ENCODE measurements at regions not wholly inside any gene's neighbourhood (a gene's known extent, or its start where the extent isn't known, plus 50 kb on each side); places are given as distances from the start of the nearest gene placed in this dataset.

DNA sequence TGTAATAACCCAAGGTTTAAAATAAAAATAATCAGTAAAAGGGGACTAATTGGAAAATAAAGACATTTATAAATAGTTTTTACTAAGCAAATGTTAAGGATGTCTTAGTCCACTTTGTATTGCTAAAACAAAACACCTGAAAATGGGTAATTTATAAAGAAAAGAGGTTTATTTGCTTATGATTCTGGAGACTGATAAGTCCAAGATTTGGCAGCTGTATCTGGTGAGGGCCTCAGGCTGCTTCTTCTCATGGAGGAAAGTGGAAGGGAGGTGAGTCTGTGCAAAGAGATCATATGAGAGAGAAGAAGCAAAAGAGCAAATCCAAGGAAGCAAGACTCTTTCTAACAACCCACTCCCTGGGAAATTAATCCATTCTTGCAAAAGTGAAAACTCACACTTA lies 299.5 kb downstream of the DSC3 start:
- Histone ChIP-seq H3K4me3 (replicated peaks; ENCODE audit: low read depth, low read length) (no peak overlapping the region), H3K36me3 (ENCODE audit: control insufficient read depth, insufficient read depth, low read length) (no peaks in the 10 kb centered on the region), H3K27me3 (replicated peaks; ENCODE audit: control insufficient read depth, insufficient read depth, low read length) (no peaks in the 10 kb centered on the region)
- TF ChIP-seq CTCF (IDR thresholded peaks at IDR 0.05; ENCODE audit: insufficient read depth, low read length, poor library complexity, severe bottlenecking), result no peak
- no peak for DNase-seq (ENCODE audit: extremely low read depth, insufficient read length)

DNA sequence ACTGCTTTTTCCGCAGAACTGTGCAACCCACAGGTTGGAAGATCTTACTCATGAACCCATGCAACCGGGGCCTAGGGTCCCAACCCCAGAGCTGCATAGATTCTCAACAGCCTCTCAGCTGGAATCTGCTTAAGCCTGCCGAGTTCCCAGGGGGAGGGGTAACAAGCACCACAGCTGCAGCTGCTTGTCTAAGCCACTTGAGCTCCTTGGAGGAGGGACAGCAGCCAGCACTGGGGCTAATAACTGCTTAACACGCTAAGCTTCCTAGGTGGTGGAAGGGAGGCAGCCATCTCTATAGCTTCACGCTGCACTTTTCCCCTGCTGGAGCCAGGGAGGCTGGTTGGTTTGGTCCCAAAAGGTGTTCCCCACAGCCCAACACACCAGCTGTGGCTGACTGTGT lies 311.6 kb downstream of the DSC3 start:
- no peaks in the 10 kb centered on the region for H3K36me3 ChIP-seq (ENCODE audit: control insufficient read depth, insufficient read depth, low read length)
- no peak overlapping the region for H3K4me3 ChIP-seq (replicated peaks; ENCODE audit: low read depth, low read length)
- TF ChIP-seq CTCF (IDR thresholded peaks at IDR 0.05; ENCODE audit: insufficient read depth, low read length, poor library complexity, severe bottlenecking), result no peak
- no peak for DNase-seq (ENCODE audit: extremely low read depth, insufficient read length)
- H3K27me3 ChIP-seq (replicated peaks; ENCODE audit: control insufficient read depth, insufficient read depth, low read length), result no peaks in the 10 kb centered on the region

GRCh38 chr18:30727849-30728248 lies 314.7 kb downstream of the DSC3 start:
- Histone ChIP-seq H3K27me3 (replicated peaks; ENCODE audit: control insufficient read depth, insufficient read depth, low read length) (no peaks in the 10 kb centered on the region), H3K4me3 (replicated peaks; ENCODE audit: low read depth, low read length) (no peak overlapping the region), H3K36me3 (ENCODE audit: control insufficient read depth, insufficient read depth, low read length) (no peaks in the 10 kb centered on the region)
- DNase-seq (ENCODE audit: extremely low read depth, insufficient read length), result no peak
- TF ChIP-seq CTCF (IDR thresholded peaks at IDR 0.05; ENCODE audit: insufficient read depth, low read length, poor library complexity, severe bottlenecking), result no peak

GRCh38 chr18:30713299-30713698 lies 329.2 kb downstream of the DSC3 start:
- no peak for DNase-seq (ENCODE audit: extremely low read depth, insufficient read length)
- no peak for TF ChIP-seq CTCF (IDR thresholded peaks at IDR 0.05; ENCODE audit: insufficient read depth, low read length, poor library complexity, severe bottlenecking)
- H3K27me3 ChIP-seq (replicated peaks; ENCODE audit: control insufficient read depth, insufficient read depth, low read length), result no peaks in the 10 kb centered on the region

DNA sequence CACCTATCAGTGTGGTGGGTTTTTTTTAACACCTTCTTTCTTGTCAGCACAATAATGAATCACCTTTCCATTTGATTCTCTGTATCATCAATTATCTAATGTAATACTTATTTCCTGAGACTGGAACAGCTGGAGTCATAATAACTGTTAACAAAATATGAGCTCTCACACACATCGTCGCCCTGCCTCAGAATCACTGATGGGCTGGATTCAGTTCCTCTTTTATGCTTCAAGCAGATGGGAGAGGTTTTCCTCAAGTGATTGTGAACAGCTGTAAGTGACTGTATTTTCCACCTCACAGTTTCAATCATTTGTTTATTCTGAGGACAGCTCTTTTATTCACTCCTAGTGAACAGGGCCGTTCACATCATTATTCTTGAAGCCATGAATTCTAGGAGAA lies 330.2 kb downstream of the DSC3 start:
- TF ChIP-seq CTCF (IDR thresholded peaks at IDR 0.05; ENCODE audit: insufficient read depth, low read length, poor library complexity, severe bottlenecking), result no peak
- Histone ChIP-seq H3K36me3 (ENCODE audit: control insufficient read depth, insufficient read depth, low read length) (no peaks in the 10 kb centered on the region), H3K4me3 (replicated peaks; ENCODE audit: low read depth, low read length) (no peak overlapping the region), H3K27me3 (replicated peaks; ENCODE audit: control insufficient read depth, insufficient read depth, low read length) (no peaks in the 10 kb centered on the region)
- no peak for DNase-seq (ENCODE audit: extremely low read depth, insufficient read length)

More at GRCh38 chr18:30713299-30713698, 329.2 kb downstream of the DSC3 start:
- Histone ChIP-seq H3K4me3 (replicated peaks; ENCODE audit: low read depth, low read length) (no peak overlapping the region), H3K36me3 (ENCODE audit: control insufficient read depth, insufficient read depth, low read length) (no peaks in the 10 kb centered on the region)

DNA sequence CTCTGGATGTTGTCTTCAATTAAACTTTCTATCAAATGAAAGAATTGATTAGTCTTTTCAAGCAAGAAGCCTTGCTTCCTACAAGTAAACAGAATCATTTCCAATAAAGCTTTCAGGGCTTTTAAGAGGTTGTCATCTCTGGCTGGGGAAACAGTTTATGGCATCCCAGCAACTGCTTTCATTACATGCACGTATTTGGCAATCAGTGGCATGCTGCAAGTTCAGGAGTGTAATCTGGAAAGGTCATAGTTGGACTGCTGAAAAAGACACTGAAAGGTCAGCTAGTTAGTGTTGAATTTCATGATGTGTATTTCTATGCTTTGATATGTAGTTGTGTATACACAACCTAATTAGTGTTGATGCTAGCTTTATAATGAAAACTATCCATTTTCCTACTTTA lies 332.9 kb downstream of the DSC3 start:
- no peak for TF ChIP-seq CTCF (IDR thresholded peaks at IDR 0.05; ENCODE audit: insufficient read depth, low read length, poor library complexity, severe bottlenecking)

More for the DNA sequence above, 332.9 kb downstream of the DSC3 start:
- no peaks in the 10 kb centered on the region for H3K27me3 ChIP-seq (replicated peaks; ENCODE audit: control insufficient read depth, insufficient read depth, low read length)
- no peak overlapping the region for H3K4me3 ChIP-seq (replicated peaks; ENCODE audit: low read depth, low read length)
- DNase-seq (ENCODE audit: extremely low read depth, insufficient read length), result no peak
- H3K36me3 ChIP-seq (ENCODE audit: control insufficient read depth, insufficient read depth, low read length), result no peaks in the 10 kb centered on the region
